ENCODE measurements at regions not wholly inside any gene's neighbourhood (a gene's known extent, or its start where the extent isn't known, plus 50 kb on each side); places are given as distances from the start of the nearest gene placed in this dataset.
"Not testable (repeated sequence)": the region's sequence is repeated elsewhere in the genome, so short reads cannot be mapped to it uniquely, and the experiment has no call there.

DNA sequence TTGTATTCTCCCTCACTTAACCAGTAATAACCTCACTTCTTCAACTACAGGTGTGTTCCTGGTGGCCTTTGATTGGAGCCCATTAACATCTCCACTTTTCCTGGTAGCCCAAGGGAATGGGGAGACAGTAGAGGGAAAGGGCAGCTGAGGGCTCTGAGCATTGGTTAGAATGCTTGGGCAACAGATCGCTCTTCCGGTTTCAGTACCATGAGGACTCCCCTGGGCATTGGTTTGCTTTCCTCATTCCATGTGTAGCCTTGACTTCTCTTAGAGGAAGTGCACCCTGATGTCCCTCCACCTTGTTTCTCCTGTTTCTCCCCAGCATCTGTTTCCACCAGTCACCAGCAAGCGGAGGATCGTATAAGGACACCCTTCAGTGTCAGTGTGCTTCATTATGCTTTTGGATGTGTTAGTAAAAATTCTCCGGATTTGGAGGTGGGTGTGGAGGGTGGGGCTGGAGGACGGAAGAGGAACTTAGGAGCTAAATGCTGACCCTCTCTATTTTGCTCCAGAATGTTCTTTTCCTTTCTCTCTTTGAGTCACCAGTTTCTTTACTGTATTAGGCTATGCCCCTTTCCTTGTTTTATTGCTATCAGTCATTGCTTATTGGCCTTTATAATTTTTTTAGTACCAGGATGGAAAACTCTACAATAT is 50.6 kb upstream of the ZNG1B start:
- DNase-seq (ENCODE audit: low spot score): not testable (repeated sequence)

DNA sequence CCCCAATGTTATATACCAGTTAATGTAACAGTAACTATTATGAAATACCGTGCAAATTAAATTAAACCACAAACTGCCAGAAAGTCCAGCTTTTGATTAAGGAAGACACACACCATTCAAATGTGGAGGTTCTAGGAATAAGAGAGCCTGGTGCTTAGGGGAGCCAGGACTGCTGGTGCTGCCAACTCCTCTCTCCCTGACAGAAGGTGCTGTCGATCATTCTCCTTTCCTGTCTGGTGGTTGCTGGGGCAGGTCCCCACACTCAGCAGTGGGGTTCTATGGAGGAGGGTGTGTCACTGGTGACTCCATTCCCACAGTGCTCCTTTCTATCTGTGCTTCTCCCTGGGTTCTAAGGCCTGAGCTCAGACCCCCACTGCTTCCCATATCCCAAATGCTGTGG is 57.9 kb upstream of the ZNG1B start:
- not testable (repeated sequence) for DNase-seq (ENCODE audit: low spot score)

DNA sequence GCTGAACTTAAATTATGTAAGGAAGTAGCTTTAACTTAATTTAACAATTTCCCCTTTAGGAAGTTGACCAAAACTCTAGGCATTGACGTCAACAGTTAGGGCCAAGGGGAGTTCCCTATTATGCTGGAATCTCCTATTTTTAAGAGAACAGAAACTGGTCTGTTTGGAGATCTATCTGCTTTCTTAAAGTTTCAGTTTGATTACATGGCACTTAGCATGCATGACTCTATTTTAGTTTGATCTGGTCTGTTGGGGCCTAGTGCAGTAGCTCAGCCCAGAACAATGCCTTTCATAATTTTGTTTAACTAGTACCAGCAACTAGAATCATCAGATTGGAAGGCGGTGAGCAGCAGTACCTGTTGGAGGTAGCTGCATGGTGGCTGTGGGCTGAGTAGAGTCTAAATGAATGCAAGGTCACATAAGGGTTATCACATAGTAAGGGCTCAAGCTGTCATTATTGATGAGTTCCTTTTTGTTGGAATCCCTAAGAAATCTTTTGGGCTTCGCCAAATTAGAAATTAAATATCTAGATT is 60.5 kb upstream of the ZNG1B start:
- no peak for DNase-seq (ENCODE audit: low spot score)

DNA sequence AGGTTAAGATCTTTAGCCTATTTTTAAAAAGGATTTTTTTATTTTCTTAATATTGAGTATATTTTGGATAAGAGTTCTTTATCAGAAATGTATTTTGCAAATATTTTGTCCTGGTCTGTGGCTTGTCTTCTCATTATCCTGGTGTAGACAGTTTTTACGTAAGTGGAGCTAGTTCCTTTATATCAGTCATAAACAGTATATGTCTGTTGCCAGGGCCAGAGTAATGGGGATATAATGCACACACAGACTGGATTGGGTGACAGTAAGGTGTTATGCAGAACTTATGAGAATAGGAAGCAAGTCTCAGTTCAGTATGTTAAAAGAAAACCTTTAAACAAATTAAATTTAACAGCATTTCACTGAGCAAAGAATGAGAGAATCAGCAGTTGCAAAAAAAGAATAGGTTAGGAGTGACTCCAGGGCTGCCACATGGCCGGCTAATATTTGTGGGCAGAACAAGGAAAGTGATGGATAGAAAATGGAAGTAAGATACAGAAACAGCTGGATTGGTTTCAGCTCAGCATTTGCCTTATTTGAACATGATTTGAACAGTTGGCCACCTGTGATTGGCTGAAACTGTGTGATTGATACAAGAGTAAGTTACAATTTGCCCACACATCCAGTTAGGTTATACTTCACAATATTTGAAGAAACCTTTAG is 61.1 kb upstream of the ZNG1B start:
- DNase-seq (ENCODE audit: low spot score): no peak

GRCh38 chr2:113374857-113375256 is 62.6 kb upstream of the ZNG1B start:
- DNase-seq (ENCODE audit: low spot score): not testable (repeated sequence)

DNA sequence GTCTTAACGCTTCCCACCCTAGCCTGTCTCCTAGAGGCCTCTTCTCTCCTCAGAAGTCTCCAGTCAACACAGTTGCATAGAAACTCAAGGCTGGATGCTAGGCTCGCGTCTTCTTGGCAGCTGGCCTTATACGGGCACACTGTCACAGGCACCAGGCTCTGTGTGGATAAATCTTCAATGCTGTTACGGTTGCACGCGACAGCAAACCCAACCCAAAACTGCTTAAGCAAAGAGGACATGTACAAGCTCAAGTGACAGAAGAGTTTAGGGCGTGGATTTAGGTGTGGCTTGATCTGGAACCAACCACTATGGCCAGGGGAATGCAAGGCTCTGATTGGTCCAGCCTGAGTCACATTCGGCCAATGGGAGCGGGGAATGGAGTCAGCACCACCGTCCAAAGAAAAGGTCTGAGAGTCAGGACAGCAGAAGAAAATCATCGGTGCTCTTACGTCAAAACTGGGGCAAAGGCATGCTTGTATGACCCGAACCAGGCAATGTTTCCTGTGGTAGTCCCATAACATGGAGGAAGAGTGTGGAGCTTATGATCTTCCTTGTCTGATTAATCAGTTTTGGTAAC is 65.1 kb upstream of the ZNG1B start:
- not testable (repeated sequence) for DNase-seq (ENCODE audit: low spot score)

GRCh38 chr2:113370478-113371091 is 66.9 kb upstream of the ZNG1B start:
- DNase-seq (ENCODE audit: low spot score): peak; percentile 89

DNA sequence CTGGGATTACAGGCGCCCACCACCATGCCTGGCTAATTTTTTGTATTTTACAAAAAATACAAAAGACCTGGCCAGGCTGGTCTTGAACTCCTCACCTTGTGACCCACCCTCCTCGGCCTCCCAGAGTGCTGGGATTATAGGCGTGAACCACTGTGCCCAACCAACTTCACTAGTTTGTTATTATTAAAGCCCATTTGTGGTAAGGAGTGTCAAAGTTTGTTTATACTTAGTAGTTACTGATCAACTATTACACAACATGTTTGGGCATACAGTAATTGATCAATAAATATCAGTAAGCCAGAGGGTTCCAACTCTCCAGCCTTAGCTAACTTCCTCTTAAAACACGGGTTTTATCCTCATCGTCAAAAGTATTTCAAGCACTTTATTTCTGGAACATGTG is 67.5 kb upstream of the ZNG1B start:
- DNase-seq (ENCODE audit: low spot score): no peak

DNA sequence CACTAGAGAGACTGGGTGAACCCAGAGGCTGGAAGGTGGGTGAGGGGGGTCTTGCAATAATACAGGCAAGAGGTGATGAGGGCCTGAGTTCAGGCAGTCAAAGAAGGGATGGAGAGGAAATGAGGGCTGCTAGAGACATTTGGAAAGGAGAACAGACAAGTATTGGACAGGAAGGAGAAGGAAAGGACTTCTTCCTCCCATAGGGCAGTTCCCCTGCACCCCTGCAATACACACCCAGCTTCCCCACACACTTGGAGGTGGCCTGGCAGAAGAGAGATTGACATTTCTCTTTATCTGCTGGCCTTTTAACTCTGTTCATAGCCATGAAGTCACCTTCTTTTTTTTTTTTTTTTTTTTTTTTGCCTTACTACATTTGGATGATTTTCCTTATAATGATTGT is 68.9 kb upstream of the ZNG1B start:
- not testable (repeated sequence) for DNase-seq (ENCODE audit: low spot score)

- DNase-seq (ENCODE audit: low spot score): not testable (repeated sequence)
Observed at GRCh38 chr2:113366821-113367220, 70.7 kb upstream of the ZNG1B start.

DNA sequence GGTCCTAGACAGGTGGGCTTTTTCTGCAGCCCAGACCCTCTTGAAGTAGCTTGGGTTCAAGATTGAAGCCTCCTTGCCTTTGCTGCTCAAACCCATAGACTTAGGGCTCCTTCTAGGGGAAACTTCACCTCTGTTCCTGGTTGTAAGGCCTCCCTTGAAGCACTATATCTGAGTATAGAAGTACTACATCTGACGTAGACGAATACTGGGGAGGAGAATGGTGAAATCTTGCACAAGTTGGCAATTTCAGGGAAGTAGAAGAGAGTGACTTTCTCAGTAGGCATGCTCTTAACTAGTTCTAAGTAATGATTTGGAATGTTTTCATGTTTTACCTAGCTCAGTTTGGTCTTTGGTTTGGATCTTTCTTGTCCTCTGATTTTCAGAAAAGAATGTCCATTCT is 71.7 kb upstream of the ZNG1B start:
- DNase-seq (ENCODE audit: low spot score): not testable (repeated sequence)

GRCh38 chr2:113365290-113365689 is 72.2 kb upstream of the ZNG1B start:
- DNase-seq (ENCODE audit: low spot score): not testable (repeated sequence)

GRCh38 chr2:113361051-113361450 is 76.4 kb upstream of the ZNG1B start:
- DNase-seq (ENCODE audit: low spot score): no peak

DNA sequence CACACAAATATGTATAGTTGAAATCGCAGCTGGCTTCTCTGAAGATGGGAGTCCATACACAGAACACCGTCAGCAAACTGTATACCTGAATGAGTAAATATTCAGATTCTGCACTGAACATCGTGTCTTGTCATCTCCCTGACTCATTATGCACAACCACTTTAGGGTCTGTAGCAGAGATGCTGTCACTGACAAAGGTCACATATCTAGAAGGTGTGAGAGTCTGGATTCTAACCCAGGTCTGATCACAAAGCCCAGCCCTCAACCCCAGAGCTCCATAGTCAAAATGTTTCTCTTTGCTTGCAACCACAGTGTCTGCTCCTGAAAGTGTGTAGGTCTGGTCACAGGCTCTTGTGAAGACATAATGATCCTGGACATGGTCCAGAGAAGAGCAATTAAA is 78.3 kb upstream of the PAX8 start:
- no peak for DNase-seq (ENCODE audit: low spot score)

DNA sequence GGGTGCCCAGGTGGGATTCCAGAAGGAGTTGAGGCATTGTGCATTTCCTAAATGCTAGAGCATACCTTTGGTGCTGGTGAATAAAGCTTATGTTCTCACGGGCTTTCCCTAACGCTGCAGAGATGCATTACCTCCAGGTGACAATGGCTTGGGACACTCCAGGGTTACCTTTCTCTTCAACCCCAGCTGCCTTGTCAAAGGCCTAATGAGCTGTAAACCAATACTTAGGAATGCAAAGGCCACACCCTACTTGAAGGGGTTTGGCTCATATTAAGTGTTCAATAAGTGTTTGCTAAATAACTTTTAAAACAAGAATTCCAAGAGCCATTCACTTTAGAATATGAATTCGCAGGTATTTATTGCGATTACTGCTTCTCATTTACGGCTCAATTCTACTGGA is 77.6 kb upstream of the PAX8 start:
- DNase-seq (ENCODE audit: low spot score): not testable (repeated sequence)

DNA sequence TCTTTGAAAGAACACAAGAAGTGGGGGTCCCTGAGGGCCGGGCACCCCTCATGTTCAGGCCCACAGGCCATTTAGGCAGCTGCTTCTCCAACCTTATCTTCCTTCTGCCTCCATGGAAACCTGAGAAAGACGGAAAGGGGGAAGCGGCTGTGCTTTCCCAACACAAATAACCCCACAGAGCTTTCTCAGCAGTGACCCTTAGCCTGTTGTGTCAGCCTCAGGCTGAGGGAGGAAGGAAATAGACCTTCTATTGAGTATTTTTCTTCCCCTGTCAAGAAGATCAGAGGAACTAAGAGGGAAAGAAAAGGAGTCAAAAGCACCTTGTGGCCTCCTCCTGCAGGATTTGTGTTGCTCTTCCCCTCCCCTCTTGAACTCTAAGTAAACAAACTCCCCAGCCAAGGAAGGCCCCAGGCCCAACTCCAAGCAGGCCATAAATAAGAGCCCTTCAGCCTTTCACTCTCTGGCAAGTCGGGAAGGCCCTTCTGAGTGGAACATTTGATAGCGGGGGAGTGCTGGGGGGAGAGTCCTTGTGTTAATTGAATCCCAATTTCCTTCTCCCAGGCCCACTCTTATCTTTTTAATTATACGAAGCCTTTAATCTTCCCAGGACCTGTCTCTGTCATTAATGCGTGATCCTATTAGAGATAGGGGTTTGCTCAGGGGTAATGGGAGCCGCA is 76.8 kb upstream of the PAX8 start:
- DNase-seq (ENCODE audit: low spot score): not testable (repeated sequence)

DNA sequence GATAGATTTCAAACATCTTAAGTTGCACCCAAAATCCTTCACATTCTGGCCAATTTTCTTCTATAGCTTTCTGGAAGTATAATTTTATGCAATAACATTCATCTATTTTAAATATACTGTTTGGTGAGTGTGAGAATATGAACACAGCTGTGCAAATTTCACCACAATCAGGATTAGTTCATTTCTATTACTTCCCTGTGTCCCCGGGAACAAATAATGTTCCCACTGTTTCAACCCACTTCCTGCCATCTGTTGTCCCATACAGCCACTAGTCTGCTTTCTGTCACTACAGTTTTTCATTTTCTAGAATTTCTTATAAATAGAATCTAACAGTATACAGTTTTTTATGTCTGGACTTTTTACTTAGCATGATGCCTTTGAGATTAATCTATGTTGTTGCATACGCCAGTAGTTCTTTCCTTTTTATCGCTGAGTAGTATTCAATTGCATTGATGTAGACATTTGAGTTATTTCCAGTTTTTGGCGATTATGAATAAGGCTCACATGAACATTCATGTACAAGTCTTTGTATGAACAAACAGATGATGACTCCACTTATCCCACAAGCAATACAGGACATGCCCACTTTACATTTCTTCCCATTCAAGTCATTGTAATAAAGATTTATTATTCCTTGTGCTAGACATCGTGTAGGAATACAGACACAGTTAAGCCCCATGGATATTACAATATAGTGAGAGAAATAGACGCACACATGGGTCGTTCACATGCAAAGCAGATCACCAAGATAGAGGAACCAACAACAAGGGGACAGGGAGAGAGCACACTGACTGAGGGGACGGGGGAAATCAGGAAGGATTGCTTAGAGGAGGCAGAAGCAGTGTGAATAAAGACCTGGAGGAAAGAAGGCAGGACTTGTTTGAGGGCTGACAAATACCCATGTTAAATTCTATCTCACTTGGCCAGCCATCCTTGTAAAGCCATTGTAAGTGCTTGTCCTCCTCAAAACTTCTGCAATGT is 72.9 kb upstream of the PAX8 start:
- DNase-seq (ENCODE audit: low spot score): no peak

- not testable (repeated sequence) for DNase-seq (ENCODE audit: low spot score)
Observed at GRCh38 chr2:113343800-113344199, 65.1 kb upstream of the PAX8 start.

- DNase-seq (ENCODE audit: low spot score): no peak
Observed at GRCh38 chr2:113342650-113343049, 63.9 kb upstream of the PAX8 start.

DNA sequence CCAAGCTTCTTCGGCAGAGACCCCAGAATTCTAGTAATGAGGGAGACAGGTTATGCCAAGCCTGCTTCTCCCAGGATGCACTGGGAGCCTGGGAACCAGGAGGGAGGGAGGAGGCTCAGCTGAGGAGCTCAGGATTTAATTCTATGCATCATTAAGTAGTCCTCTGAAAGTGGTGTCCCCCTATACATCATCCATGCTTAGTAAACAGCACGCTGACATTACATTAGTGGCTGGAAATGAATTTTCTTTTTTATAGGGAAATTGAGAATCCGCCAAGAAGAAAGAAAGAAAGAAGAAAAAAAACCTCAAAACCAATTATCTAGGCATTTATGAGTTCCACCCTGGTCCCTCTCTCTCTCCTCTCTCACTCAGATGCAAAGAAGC is 63.1 kb upstream of the PAX8 start:
- not testable (repeated sequence) for DNase-seq (ENCODE audit: low spot score)

Data from SW480 (cell line).